MCF 10A (cell line): ENCODE measurements at regions not wholly inside any gene's neighbourhood (a gene's known extent, or its start where the extent isn't known, plus 50 kb on each side); places are given as distances from the start of the nearest gene placed in this dataset.

ENCODE experiments used
- BruUV-seq: library from RNA; stranded (reverse); fragments of 400-500 nt; replicated peaks from 2 replicates; lab custom pipeline; 2021; lab: Mats Ljungman, UMichigan
- CTCF ChIA-PET: fragments of 300-600 bp; sonication (Branson Sonifier 250); formaldehyde crosslinking; extraction: SDS; loops from one replicate; lab custom pipeline; 2021; ENCODE audit warnings: antibody characterized with exemption, inconsistent platforms; lab: Yijun Ruan, JAX
- POLR2A ChIA-PET: fragments of 300-600, 350-650 bp; sonication (Branson Sonifier 250); formaldehyde crosslinking; extraction: SDS; loops from one replicate; lab custom pipeline; 2020; ENCODE audit warnings: antibody characterized with exemption, inconsistent platforms; lab: Yijun Ruan, JAX
- DNase-seq: peaks from one replicate; pipeline ENCODE4 v3.0.0-alpha.2; 2018; ENCODE audit not compliant: unreplicated experiment
- H3K27ac Mint-ChIP-seq: one replicate; pipeline ENCODE4 v1.8.0; 2022; ENCODE audit warnings: mild to moderate bottlenecking, low read depth, mixed read lengths; ENCODE audit not compliant: unreplicated experiment
- H3K27me3 Mint-ChIP-seq: one replicate; pipeline ENCODE4 v1.8.0; 2022; ENCODE audit warnings: mixed read lengths; ENCODE audit not compliant: insufficient read depth, unreplicated experiment
- H3K36me3 Mint-ChIP-seq: one replicate; pipeline ENCODE4 v1.8.0; 2022; ENCODE audit warnings: mild to moderate bottlenecking, moderate library complexity, mixed read lengths; ENCODE audit not compliant: insufficient read depth, unreplicated experiment
- H3K4me1 Mint-ChIP-seq: one replicate; pipeline ENCODE4 v1.8.0; 2022; ENCODE audit warnings: mixed read lengths; ENCODE audit not compliant: insufficient read depth, unreplicated experiment
- H3K4me3 Mint-ChIP-seq: one replicate; pipeline ENCODE4 v1.8.0; 2022; ENCODE audit warnings: mild to moderate bottlenecking, moderate library complexity, mixed read lengths; ENCODE audit not compliant: unreplicated experiment
- H3K9me3 Mint-ChIP-seq: one replicate; pipeline ENCODE4 v1.8.0; 2022; ENCODE audit warnings: mixed read lengths; ENCODE audit not compliant: unreplicated experiment
- CTCF ChIP-seq: fragments of 200-600 bp; IDR thresholded peaks from one replicate; pipeline ENCODE4 v1.8.0; 2022; ENCODE audit warnings: antibody characterized with exemption, mild to moderate bottlenecking; ENCODE audit not compliant: unreplicated experiment
- intact Hi-C: fragments of 100-400 bp; cut with micrococcal nuclease; formaldehyde crosslinking; loops from 2 replicates; pipeline ENCODE4 v1.14.1; 2022

- H3K27ac Mint-ChIP-seq = no peak overlapping the region
- H3K4me3 Mint-ChIP-seq = no peak overlapping the region
- no peaks in the 10 kb centered on the region for H3K27me3 Mint-ChIP-seq
- no peaks in the 10 kb centered on the region for H3K36me3 Mint-ChIP-seq
- intact Hi-C loops = no loop called here
- no TSS peak for BruUV-seq
- ChIA-PET POLR2A (interaction anchor here (0.6 to 1.8 kb wide), 2 partner anchors 10 to 306 kb away, joined by 4 to 5 read pairs; no protein-coding TSS in a partner anchor), CTCF (interaction anchor here (2.0 kb wide), 1 partner anchor 135 kb away, joined by 10 read pairs; no protein-coding TSS in a partner anchor)
- no peak for DNase-seq
- H3K9me3 Mint-ChIP-seq = peaks cover 27% of the 10 kb centered on the region
- TF ChIP-seq CTCF = no peak
- H3K4me1 Mint-ChIP-seq = peaks cover 10% of the 10 kb centered on the region
Observed at GRCh38 chr11:19607656-19608360, 104.8 kb upstream of the NAV2 start.

GRCh38 chr11:19606856-19607655 lies 105.6 kb upstream of the NAV2 start:
- Mint-ChIP-seq H3K36me3 (no peaks in the 10 kb centered on the region), H3K27me3 (no peaks in the 10 kb centered on the region), H3K27ac (no peak overlapping the region), H3K4me1 (peaks cover 10% of the 10 kb centered on the region), H3K9me3 (peaks cover 20% of the 10 kb centered on the region), H3K4me3 (no peak overlapping the region)
- intact Hi-C loops = no loop called here
- DNase-seq = no peak
- BruUV-seq = no TSS peak
- ChIA-PET POLR2A (interaction anchor here (0.6 to 1.8 kb wide), 3 partner anchors 9 to 306 kb away, joined by 3 to 5 read pairs (median 4); no protein-coding TSS in a partner anchor), CTCF (interaction anchor here (1.0 to 2.0 kb wide), 2 partner anchors 18 to 136 kb away, joined by 3 to 10 read pairs; no protein-coding TSS in a partner anchor)
- TF ChIP-seq CTCF = no peak

- CTCF ChIA-PET = interaction anchor here (0.8 to 1.3 kb wide), 4 partner anchors 8 to 298 kb away, joined by 3 to 5 read pairs (median 4); no protein-coding TSS in a partner anchor
- H3K9me3 Mint-ChIP-seq = peaks cover 15% of the 10 kb centered on the region
- H3K27me3 Mint-ChIP-seq = no peaks in the 10 kb centered on the region
- no peak overlapping the region for H3K27ac Mint-ChIP-seq
- BruUV-seq = no TSS peak
- POLR2A ChIA-PET = interaction anchor here (0.6 to 1.3 kb wide), 2 partner anchors 23 to 92 kb away, joined by 4 read pairs; no protein-coding TSS in a partner anchor
- H3K4me1 Mint-ChIP-seq = peaks cover 10% of the 10 kb centered on the region
- no peak for DNase-seq
- no peak for TF ChIP-seq CTCF
- H3K36me3 Mint-ChIP-seq = no peaks in the 10 kb centered on the region
- intact Hi-C loops = no loop called here
- H3K4me3 Mint-ChIP-seq = no peak overlapping the region
Observed at GRCh38 chr11:19605520-19606371, 106.9 kb upstream of the NAV2 start.
